ENCODE measurements at regions not wholly inside any gene's neighbourhood (a gene's known extent, or its start where the extent isn't known, plus 50 kb on each side); places are given as distances from the start of the nearest gene placed in this dataset.

- TF ChIP-seq CTCF (IDR thresholded peaks at IDR 0.05): no peak
These were observed 85.7 kb downstream of the SUCLG1 start for GRCh38 chr2:84373391-84373790.

GRCh38 chr2:84362541-84362940 is 96.5 kb downstream of the SUCLG1 start:
- Histone ChIP-seq H3K36me3 (no peaks in the 10 kb centered on the region), H3K4me3 (no peak overlapping the region), H3K27ac (no peak overlapping the region), H3K9me3 (peaks cover 0 to 36% of the 10 kb centered on the region in 2 donors), H3K27me3 (no peaks in the 10 kb centered on the region), H3K4me1 (no peaks in the 10 kb centered on the region)
- no peak for TF ChIP-seq CTCF (IDR thresholded peaks at IDR 0.05)
- ATAC-seq (no peak), DNase-seq (no peak)
- intact Hi-C loops (cut with DNase I): no loop called here

More at GRCh38 chr2:84373391-84373790, 85.7 kb downstream of the SUCLG1 start:
- DNase-seq (no peak), ATAC-seq (no peak)
- intact Hi-C loops (cut with DNase I): no loop called here
- Histone ChIP-seq H3K36me3 (no peaks in the 10 kb centered on the region), H3K27me3 (no peaks in the 10 kb centered on the region), H3K4me3 (no peak overlapping the region), H3K9me3 (no peaks in the 10 kb centered on the region), H3K27ac (no peak overlapping the region), H3K4me1 (no peaks in the 10 kb centered on the region)

GRCh38 chr2:84338069-84338468 is 121.0 kb downstream of the SUCLG1 start:
- Histone ChIP-seq H3K36me3 (no peaks in the 10 kb centered on the region), H3K4me1 (no peaks in the 10 kb centered on the region), H3K27me3 (no peaks in the 10 kb centered on the region), H3K9me3 (peaks cover 0 to 4% of the 10 kb centered on the region in 2 donors), H3K4me3 (no peak overlapping the region), H3K27ac (no peak overlapping the region)
- TF ChIP-seq CTCF (IDR thresholded peaks at IDR 0.05): no peak
- no peak for ATAC-seq
- no peak for DNase-seq
- intact Hi-C loops (cut with DNase I): no loop called here

- Histone ChIP-seq H3K27me3 (no peaks in the 10 kb centered on the region), H3K27ac (no peak overlapping the region), H3K36me3 (no peaks in the 10 kb centered on the region), H3K4me3 (no peak overlapping the region), H3K4me1 (no peaks in the 10 kb centered on the region), H3K9me3 (no peaks in the 10 kb centered on the region)
- no peak for DNase-seq
- ATAC-seq: no peak
- intact Hi-C loops (cut with DNase I): no loop called here
- no peak for TF ChIP-seq CTCF (IDR thresholded peaks at IDR 0.05)
These were observed 131.3 kb downstream of the SUCLG1 start for GRCh38 chr2:84327645-84328249.

- H3K4me3 ChIP-seq: no peak overlapping the region
- H3K36me3 ChIP-seq: no peaks in the 10 kb centered on the region
- intact Hi-C loops (cut with DNase I): no loop called here
- H3K4me1 ChIP-seq: no peaks in the 10 kb centered on the region
- no peaks in the 10 kb centered on the region for H3K27me3 ChIP-seq
- DNase-seq (no peak), ATAC-seq (no peak)
- no peaks in the 10 kb centered on the region for H3K9me3 ChIP-seq
- H3K27ac ChIP-seq: no peak overlapping the region
- no peak for TF ChIP-seq CTCF (IDR thresholded peaks at IDR 0.05)
These were observed 132.1 kb downstream of the SUCLG1 start for GRCh38 chr2:84326831-84327432.

Measured in left lung (tissue), 4 donors.